HT1080 (cell line): ENCODE measurements at regions not wholly inside any gene's neighbourhood (a gene's known extent, or its start where the extent isn't known, plus 50 kb on each side); places are given as distances from the start of the nearest gene placed in this dataset.
"Not testable (repeated sequence)": the region's sequence is repeated elsewhere in the genome, so short reads cannot be mapped to it uniquely, and the experiment has no call there.

Experiments used
- DNase-seq: peaks from one replicate; pipeline ENCODE4 v3.0.0-alpha.2; 2015; ENCODE audit warnings: low read depth

DNA sequence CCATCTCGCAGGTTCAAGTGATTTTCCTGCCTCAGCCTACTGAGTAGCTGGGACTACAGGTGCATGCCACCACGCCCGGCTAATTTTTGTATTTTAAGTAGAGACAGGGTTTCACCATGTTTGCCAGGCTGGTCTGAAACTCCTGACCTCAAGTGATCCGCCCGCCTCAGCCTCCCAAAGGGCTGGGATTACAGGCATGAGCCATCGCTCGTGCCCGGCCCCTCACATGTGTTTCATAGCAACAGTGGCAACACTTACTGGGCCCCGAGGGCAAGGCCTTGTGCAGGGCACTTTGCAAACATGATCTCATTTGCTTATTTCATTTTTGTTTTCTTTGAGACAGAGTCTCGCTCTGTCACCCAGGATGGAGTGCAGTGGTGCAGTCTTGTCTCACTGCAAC lies 171.7 kb upstream of the PPP1R26 start:
- not testable (repeated sequence) for DNase-seq

DNA sequence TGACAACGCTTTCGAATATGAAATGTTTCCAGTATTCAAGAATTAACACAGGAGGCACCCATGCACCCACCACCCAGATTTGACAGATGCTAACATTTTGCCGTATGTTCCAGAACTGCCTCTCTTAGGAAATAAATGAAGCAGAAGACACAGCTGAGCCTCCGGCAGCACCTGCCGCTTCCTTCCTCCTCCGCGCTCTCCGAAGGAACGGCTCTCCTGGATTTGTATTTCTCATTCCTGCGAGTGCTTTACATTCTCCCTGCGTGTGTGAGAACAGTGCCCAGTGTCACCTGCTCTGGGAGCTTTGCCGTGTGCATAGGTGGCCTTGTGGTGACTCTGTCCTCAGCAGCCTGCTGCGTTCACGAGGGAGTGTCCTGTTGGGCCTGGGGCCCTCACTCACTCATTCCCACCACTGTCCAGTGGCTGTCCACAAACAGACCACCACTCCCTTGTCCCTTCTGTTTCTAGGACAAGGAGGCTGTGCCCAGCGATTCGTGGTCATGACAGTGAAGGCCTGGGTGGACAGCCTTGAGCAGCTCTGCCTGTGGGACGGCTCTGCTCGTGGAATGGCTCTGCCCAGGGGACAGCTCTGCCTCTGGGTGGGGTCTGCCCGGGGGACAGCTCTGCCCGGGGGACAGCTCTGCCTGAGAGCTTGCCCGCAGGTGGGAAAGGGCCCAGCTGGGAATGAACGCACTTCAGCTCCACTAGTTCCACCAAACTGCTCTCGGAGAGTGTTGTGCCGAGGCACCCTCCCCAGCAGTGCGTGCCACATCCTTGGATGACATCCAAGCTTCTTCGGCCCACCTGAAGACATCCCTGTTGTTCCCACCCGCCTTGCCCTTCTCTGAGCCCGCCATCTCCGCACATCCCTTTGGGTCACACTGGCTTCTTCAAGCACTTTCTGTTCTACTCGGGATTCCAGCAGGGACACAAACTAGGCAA lies 170.5 kb upstream of the PPP1R26 start:
- DNase-seq: no peak

DNA sequence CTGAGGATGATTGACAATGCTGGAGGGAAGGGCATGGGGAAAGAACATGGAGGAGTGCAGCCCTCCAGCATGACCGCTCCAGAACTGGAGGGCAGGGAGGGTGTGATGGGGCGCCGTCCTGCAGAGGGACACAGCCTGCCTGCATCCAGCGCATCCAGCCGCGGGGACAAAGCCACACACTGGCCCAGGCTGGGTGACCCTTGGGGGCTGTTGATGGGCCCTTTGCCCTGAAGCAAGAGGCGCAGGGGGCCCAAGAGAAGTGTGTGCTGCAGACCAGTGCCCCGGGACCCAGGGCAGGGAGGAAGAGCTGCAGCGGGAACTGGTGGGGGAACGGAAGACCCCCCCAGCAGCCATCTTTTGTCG lies 169.8 kb upstream of the PPP1R26 start:
- DNase-seq: no peak

DNA sequence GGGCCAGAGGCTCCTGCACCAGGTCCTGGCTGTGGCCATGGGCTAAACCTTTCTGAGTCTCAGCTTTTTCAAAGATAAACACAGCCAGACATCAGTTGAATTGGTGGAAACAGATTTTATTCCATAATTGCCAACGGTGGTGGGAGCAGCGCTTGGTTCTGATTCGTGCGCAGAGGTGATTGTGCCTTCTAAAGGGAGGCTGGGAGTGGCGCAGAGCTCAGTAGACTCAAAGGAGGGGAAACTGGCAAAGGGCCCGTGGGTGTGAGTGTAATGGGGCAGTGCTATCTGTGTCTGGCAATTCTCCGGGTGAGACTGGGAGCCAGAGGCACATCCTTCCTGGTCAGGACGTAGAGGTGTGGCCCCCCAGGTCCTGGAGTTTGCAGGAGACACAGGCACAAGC lies 169.4 kb upstream of the PPP1R26 start:
- no peak for DNase-seq

DNA sequence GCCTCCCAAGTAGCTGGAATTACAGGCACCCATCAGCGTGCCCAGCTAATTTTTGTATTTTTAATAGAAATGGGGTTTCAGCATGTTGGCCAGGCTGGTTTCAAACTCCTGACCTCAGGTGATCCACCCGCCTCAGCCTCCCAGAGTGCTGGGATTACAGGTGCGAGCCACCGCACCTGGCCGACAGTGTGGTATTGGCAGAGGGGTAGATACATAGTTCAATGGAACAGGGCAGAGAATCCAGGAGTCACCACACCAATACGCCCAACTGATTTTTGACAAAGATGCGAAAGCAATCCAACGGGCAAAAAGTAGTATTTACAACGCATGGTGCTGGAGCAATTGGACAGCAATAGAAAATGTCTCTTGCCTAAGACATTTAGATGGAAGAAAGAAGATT lies 164.0 kb upstream of the PPP1R26 start:
- no peak for DNase-seq

DNA sequence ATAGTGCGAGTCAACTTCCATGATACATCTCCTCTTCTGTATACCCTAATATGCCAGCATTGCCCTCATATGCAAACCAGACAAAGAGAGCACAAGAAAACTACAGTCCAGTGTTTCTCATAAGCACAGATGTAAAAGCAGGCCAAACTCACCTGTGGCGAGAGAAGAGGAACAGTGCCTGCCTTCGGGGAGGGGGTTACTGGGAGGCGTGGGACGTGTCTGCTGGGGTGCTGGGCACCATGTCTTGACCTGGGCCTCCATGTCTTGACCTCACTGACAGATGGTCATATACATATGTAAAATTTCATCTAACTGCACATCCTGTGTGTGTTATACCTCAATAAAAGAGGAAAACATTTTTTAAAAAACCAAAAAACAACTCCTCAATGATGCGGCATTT lies 159.3 kb upstream of the PPP1R26 start:
- no peak for DNase-seq

DNA sequence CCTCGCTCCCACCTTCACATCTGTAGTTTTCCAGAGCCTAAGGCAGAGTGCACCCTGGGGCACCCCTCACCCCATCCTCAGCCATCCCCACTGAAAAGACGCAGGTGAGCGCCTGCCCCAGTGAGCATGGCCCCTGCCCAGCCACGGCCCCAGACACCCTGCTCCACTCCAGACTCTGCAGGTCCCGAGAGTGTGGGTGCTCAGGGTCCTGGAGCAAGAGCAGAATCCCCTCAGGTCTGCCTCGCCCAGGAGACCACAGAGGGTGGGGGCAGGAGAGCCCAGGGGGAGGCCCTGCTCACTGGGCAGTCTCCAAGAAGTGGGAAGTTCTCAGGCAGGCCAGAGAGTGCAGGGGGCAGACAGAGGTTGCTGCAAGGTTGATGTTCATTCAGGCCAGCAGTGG lies 158.6 kb upstream of the PPP1R26 start:
- no peak for DNase-seq

DNA sequence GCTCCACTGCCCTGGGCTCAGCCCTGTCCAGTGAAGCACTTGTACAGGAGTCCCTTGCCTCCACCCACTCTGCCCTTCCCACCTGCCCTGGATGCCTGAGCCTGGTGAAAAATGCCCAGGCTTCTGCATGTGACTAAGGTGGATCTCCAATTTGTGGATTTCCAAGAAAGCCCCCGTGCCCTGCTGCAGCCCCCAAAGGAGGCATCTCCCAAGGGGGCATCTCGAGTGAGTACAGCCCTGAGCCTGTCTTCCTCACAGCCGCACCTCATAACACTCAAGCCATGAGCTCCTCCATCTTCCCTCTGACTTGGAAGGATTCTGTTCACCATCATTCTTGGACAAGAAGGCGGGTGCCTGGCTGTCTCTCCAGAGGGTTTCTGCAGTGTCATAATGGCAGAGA lies 158.0 kb upstream of the PPP1R26 start:
- no peak for DNase-seq

DNA sequence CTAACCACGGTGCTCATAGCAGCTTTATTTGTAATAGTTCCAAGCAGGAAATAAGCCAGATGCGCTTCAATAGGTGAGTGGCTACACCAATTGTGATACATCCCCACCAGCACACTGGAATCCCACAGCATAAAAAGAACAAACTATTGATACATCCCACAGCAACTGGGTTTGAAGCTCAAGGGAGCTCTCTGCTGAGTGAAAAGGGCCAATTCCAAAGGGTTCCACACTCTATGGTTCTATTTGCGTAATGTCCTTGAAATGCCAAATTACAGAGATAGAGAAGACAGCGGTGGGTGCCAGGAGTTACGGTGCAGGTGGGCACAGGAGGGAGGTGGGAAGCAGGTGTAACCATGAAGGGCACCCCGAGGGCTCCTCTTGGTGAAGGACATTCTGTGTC lies 155.3 kb upstream of the PPP1R26 start:
- no peak for DNase-seq

DNA sequence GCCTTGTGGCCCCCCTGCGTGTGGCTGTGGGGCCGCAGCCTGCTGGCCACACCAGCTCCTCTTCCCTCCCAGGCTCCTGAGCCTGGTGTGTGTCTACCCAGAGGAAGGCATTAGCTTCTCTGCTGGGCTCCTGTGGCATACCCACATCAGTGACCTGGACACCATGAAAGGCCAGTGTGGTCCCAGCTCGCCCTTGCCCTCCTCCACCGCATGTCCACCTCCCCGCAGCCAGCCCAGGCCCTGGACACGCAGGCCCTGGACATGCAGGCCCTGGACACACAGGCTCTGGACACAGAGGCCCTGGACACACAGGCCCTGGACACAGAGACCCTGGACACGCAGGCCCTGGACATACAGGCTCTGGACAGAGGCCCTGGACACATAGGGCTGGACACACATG lies 153.4 kb upstream of the PPP1R26 start:
- no peak for DNase-seq

DNA sequence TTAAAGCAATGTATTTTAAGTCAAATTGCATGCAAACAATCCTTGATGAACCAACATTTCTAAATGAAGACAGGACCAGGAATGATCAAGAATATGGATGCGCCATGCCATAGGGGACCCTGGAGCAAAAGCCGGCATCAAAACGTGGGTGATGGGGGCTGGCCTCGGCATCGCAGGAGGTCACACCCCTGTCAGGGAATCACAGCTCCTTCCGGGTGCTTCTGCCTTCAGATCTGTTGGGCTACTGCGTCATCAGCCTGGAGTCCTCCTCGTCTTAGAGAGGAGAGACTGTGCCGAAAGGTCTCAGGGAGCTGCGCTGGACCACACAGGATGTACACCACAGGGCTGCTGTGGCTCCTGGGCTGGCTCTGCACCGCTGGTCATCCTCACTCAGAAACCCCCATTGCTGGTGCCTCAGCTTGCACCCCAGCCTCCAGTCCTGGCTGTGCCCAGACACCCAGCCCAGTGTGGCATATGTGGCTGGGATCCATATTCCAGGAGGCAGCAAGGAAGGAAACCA lies 152.9 kb upstream of the PPP1R26 start:
- DNase-seq: no peak

DNA sequence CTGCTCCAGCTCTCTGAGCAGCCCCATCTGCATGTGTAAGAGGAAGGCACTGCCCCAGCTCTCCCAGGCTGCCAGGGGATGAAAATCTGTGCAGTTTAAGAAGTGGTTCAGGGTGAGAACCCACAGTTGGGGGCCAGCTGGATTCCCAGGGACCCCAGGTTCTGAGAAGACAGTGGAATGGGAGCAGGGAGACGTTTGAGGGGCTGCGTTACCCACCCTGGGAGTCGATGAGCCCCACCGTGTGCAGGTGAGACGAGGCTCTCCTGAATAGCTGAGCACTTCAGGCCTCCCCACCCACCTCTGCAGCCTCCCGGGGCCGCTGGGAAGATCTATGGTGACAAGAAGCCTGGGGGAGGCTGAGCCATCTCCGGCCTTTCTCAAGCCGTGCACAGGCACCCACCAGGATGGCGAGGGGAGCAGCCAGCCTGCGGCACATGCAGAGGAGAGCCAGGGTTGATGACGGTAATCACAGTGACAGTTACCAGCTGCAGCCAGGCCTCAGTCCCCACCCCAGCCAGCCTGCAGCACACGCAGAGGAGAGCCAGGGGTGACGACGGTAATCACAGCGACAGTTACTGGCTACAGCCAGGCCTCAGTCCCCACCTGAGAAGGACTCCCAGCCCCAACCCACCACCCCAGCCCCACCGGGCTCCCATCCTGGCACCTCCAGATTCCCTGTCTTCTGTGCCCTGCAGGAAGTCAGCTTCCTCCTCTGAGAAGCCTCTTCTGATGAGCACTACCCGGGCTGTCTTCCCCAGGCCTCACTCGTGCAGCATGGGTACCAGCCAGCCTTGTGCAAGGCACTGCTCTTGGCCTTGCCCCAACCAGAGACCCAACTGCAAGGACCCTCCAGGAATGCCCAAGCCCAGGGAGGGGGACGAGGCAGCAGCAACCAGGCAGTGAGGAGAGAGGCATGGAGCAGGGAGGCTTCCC lies 150.8 kb upstream of the PPP1R26 start:
- DNase-seq: no peak

DNA sequence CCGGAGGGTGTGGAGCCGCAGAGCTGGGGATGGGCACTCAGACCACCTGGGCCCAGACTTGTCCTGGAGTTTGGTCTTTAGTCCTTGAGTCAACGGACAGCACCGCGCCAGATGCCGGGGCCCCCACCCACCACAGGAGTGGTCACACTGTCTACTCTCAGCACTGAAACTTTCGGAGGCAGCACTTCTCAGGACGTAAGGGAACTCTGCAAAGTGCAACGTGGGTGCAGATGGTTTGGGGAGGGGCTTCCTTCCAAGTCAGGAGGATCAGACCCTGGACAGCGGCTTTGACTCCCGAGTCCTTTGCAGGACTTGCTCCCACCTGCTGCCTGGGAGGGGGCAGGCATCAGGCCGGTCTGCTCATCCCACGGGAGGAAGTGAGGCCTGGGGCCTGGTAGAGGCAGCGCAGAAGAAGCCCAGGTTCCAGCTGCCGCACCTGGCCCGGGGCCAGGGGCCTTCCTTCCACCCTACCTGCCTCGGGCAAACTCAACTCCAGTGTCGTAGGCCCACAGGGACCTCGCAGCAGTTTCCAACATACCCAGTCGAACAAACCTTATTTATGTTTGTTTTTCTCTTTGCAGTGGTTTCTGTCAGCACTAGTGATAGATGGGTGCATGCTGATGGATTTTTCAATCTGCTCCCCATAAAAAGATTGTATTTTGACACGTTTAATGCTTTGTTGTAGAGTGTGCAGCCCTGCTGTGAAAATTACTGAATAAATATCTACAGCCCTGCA lies 149.8 kb upstream of the PPP1R26 start:
- no peak for DNase-seq

DNA sequence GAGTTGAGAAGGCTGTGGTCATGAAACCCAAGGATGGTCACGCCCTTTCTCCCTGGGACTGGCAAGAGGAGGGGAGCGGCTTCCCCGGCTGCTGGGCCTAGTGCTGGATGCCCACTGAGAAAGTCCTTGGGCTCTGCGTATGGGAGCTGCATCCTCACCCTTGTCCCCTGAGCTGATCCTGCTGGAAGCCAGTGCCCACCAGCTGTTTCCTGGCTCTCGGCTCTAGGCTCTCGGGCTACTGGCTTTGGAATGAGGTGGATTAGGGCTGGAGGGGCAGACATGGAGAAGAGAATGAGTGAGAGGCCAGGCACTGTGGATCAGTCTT lies 149.3 kb upstream of the PPP1R26 start:
- no peak for DNase-seq

DNA sequence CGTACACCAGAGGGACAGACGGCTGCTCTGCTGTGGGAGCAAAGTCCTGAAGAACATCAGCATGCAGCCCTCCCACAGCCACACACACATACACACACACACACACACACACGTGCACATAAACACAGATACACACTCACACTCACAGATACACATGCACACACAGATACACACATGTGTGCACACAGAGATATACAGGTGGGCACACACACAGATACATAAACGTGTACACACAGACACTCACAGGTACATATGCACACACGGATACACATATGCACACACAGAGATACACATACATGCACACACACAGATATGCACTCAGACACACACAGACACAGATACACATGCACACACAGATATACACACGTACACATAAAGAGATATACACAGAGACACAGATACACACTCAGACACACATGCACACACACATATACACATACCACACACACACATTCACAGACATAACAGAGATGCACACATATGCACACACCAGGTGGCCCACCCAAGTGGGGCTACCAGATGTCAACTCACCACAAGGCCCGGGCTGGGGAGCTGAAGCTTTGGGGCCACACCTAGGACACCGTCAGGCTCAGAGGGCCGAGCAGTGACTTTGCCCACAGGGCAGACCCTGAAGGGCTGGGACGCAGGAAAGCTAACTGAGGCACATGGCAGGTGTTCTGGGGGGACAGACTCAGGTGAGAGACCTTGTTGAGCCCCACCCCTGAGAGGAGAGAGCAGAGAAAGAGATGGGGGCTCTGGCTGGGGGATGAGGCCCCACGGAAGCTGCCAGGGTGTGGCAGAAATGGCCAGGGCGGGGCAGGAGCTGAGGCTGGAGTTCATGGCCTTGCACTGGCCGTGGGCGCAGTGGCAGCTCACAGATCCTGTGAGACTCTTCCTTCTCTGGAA lies 148.6 kb upstream of the PPP1R26 start:
- DNase-seq: no peak

DNA sequence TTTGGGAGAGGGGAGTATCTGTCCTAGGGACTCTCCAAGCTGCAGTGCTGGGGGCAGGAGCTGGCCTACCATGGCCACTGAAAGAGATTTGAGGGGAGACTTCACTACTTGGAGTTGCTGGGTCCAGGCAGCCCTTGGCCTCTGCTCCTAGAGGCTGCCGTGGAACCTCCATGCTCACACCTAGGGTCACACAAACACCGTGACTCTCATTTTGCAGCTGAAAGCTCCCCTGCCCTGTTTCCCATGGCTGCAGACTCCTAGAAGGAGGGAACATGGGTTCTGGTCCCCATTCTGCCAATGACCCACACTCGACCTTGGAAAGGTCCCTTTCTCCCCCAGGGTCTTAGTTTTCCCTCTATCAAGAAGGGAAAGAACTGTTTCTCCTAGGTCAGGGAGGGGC lies 147.1 kb upstream of the PPP1R26 start:
- DNase-seq: no peak

DNA sequence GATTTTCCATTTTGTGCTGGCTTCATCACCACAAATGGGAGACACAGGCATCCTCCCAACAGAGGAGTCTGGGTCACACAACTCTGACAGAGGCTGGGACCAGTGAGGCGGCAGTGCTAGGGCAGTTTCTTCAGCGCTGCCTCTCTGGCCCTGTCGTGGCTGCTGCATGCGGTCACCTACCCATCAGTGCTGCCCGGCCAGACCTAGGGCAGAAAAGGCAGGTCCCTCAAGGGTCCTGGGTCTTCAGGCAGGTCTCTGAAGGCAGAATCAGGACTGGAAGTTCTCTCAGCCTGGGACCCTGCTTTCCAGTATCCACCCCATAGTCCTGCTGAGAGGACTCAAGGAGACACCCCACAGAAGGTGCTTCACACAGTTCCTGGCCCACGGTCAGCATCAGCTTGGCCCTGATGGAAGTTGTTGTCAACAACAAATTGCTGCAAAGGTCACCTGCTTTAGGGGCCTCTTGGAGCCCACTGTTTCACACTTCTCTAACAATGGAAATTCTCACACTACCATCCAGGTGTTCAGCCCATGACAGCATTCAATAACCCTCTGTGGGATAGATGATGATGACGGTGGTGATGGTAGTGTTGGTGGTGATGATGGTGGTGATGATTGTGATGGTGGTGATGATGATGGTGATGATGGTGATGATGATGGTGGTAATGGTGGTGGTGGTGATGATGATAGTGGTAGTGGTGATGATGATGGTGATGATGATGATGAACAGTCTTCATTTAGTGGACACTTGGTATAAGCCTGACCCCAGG lies 146.4 kb upstream of the PPP1R26 start:
- no peak for DNase-seq

DNA sequence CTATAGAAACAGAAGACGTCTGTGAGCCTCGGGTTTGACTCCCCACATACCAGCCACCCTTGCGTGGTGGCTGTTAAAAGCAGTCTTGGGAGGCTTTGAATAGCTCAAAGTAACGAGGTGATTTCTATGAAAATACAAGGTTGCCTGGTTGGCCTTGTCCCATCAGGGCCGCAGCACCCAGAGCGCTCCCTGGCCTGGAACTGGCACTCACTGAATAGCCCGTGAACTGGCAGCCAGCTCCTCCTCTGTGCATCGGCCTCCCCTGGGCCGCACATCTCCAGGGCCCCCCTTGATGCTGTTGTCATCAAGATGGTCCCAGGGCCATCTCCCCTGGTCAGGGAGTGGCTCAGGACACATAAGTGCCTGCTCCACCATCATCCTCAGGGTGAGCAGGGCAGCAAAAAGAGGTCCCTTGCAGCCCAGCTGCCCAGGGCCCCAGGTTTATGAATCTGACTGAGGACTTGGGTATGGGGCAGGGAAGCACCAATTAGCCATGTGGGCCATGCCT lies 144.6 kb upstream of the PPP1R26 start:
- DNase-seq: no peak

DNA sequence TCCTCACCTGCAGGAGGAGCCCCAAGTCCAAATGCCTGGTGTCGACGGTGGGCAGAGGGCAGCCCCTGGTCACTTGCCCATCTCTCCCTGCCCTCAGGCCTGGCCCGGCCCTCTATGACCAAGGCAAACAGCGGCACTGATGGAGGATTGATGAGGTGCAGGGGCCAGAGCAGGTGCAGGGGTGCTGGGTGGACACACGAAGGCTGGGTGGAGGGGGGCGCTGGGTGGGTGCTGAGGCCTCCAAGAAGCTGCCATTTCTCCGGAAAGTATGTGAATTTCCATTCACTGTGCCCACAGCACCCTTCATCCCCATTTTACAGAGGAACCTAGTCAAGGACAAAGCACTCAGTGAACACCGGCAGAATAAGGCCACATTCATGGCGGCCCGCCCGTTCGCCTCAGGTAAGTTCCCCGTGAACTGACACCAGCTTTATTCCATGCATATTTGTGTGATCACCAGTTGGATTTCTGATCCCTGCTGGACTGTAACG lies 143.8 kb upstream of the PPP1R26 start:
- no peak for DNase-seq
